Thyroid gland (tissue), 4 donors: ENCODE measurements at regions not wholly inside any gene's neighbourhood (a gene's known extent, or its start where the extent isn't known, plus 50 kb on each side); places are given as distances from the start of the nearest gene placed in this dataset.

ENCODE experiments used
- DNase-seq, 2 donors: peaks; one replicate each; pipeline ENCODE4 v3.0.0-alpha.2; 2019
- H3K27ac ChIP-seq, 3 donors: fragments of 200-600 bp; sonication (generic); 1 replicate in 2 of 3; 2 replicates in 1 of 3; pipeline ENCODE4 v1.5.1; 2016 to 2019; ENCODE audit warnings: mild to moderate bottlenecking in 1 of 3, moderate library complexity in 1 of 3
- H3K27me3 ChIP-seq: fragments of 200-600 bp; sonication (generic); one replicate; pipeline ENCODE4 v1.5.1; 2019
- H3K36me3 ChIP-seq, 2 donors: fragments of 200-600 bp; sonication (generic); one replicate each; pipeline ENCODE4 v1.5.1; 2016 to 2019
- H3K4me1 ChIP-seq, 2 donors: fragments of 200-600 bp; sonication (generic); one replicate each; pipeline ENCODE4 v1.5.1; 2017 to 2019
- H3K4me3 ChIP-seq, 3 donors: fragments of 200-600 bp; sonication (generic); replicated peaks in 1 of 3; 1 replicate in 2 of 3; 2 replicates in 1 of 3; pipeline ENCODE4 v1.5.1; 2016; ENCODE audit warnings: mild to moderate bottlenecking in 1 of 3
- H3K9me3 ChIP-seq: fragments of 200-600 bp; sonication (generic); one replicate; pipeline ENCODE4 v1.5.1; 2017
- CTCF ChIP-seq, 6 experiments: fragments of 200-600 bp in 3 of 6; fragments of 450-650 bp in 3 of 6; sonication (generic) in 3 of 6; IDR thresholded peaks; one replicate each; pipeline ENCODE4 v1.5.1; 2016 to 2019; ENCODE audit warnings: antibody characterized with exemption in 6 of 6, mild to moderate bottlenecking in 2 of 6, inconsistent platforms in 1 of 6, moderate library complexity in 1 of 6
- POLR2A ChIP-seq, 2 donors: fragments of 450-650 bp; IDR thresholded peaks; one replicate each; pipeline ENCODE4 v1.6.1; 2017; ENCODE audit warnings: antibody characterized with exemption in 2 of 2, mild to moderate bottlenecking in 2 of 2, moderate library complexity in 1 of 2
- WGBS, 2 donors: methylation state at CpG; one replicate each; pipeline ENCODE4 v1.1.5; 2017; 5-methylcytosine and 5-hydroxymethylcytosine counted together
- intact Hi-C: fragments of 100-400 bp; cut with DNase I; formaldehyde crosslinking; loops from one replicate; pipeline ENCODE4 v1.15.1; 2023

DNA sequence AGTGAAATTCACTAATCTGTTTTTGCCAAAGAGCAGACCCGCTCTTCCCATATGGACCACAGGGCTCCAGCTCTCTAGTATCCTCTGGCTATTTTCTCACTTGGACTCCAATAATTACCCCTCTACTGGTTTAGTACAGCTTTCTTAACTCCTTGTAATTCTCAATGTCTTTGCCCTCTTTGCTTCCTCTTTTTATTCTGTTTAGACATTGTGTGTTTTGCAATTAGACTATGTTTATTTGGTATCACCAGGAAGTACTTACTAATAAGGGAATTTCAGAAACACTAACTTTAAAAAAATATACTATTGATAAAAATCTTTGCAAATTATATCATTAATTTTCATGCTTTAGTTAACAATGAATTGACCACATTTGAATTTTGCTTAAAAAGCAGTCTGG, 111.6 kb upstream of the OBI1 start:
- no peak for DNase-seq
- no peak for TF ChIP-seq POLR2A (IDR thresholded peaks at IDR 0.05)
- no peak for TF ChIP-seq CTCF (IDR thresholded peaks at IDR 0.05)
- Histone ChIP-seq H3K4me3 (no peak overlapping the region), H3K36me3 (no peaks in the 10 kb centered on the region), H3K9me3 (no peaks in the 10 kb centered on the region), H3K4me1 (no peaks in the 10 kb centered on the region), H3K27ac (no peak overlapping the region), H3K27me3 (no peaks in the 10 kb centered on the region)
- intact Hi-C loops: no loop called here
- 84 to 89% methylated on average over 1 of the region's 1 CpG for WGBS, 2 donors

DNA sequence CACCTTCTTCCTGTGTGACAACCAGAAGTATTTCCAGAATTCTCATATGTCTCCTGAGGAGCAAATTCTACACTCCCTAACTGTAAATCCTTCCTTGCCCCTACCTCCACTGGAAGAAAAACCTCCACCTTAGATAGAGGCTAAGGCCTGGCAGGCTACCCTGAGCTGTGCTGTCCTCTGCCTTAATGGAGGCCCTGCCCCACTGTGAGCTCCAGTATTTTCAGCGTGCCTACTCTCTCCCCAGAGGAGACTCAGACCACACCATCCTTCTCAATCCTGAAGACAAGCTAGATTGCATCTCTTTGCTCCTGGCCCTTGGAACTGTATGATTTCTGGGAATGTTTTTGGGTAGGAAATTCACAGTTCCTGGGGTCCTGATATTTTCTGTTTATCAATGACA, 110.0 kb upstream of the OBI1 start:
- Histone ChIP-seq H3K4me1 (no peaks in the 10 kb centered on the region), H3K4me3 (no peak overlapping the region), H3K27me3 (no peaks in the 10 kb centered on the region), H3K9me3 (no peaks in the 10 kb centered on the region), H3K27ac (no peak overlapping the region), H3K36me3 (no peaks in the 10 kb centered on the region)
- intact Hi-C loops: no loop called here
- TF ChIP-seq CTCF (IDR thresholded peaks at IDR 0.05) (no peak), POLR2A (IDR thresholded peaks at IDR 0.05) (no peak)
- WGBS, 2 donors: 86 to 88% methylated on average over 1 of the region's 1 CpG
- DNase-seq: no peak

GRCh38 chr13:78764665-78765064, 105.7 kb upstream of the OBI1 start:
- no peak overlapping the region for H3K4me3 ChIP-seq
- H3K27ac ChIP-seq: no peak overlapping the region
- WGBS, 2 donors: 72 to 77% methylated on average over 9 of the region's 9 CpGs
- no peaks in the 10 kb centered on the region for H3K4me1 ChIP-seq
- no peak for DNase-seq
- TF ChIP-seq CTCF (IDR thresholded peaks at IDR 0.05): no peak
- no peak for TF ChIP-seq POLR2A (IDR thresholded peaks at IDR 0.05)
- H3K9me3 ChIP-seq: no peaks in the 10 kb centered on the region
- intact Hi-C loops: no loop called here
- no peaks in the 10 kb centered on the region for H3K36me3 ChIP-seq
- H3K27me3 ChIP-seq: no peaks in the 10 kb centered on the region

DNA sequence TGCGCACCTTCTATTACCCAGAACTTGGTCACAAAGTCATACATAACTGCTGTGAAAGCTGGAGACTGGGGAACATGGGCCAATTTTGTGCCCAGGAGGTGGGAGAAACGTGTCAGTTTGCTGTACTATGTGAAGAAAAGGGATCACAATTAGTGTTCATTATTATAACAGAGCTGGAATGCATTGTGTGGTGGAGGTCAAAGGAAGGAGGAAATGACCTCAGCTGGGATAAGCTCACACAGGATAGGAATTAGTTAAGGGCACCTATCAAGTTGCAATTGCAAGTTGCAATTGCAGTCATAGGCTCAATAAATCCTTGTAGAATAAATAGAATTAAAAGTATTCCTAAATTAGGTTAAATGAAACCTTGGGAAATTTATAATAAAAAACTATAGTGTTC, 103.9 kb upstream of the OBI1 start:
- DNase-seq: no peak
- Histone ChIP-seq H3K36me3 (no peaks in the 10 kb centered on the region), H3K27ac (no peak overlapping the region), H3K9me3 (no peaks in the 10 kb centered on the region), H3K4me1 (no peaks in the 10 kb centered on the region), H3K4me3 (no peak overlapping the region), H3K27me3 (no peaks in the 10 kb centered on the region)
- intact Hi-C loops: no loop called here
- no peak for TF ChIP-seq POLR2A (IDR thresholded peaks at IDR 0.05)
- TF ChIP-seq CTCF (IDR thresholded peaks at IDR 0.05): no peak
- 67 to 82% methylated on average over 2 of the region's 2 CpGs for WGBS, 2 donors

GRCh38 chr13:78759704-78760103, 100.7 kb upstream of the OBI1 start:
- H3K36me3 ChIP-seq: no peaks in the 10 kb centered on the region
- intact Hi-C loops: loop anchor here (10.0 kb wide), 1 partner anchor 615 kb away; no protein-coding TSS in a partner anchor
- 69 to 80% methylated on average over 5 of the region's 5 CpGs for WGBS, 2 donors

More at GRCh38 chr13:78759704-78760103, 100.7 kb upstream of the OBI1 start:
- DNase-seq: no peak
- Histone ChIP-seq H3K27ac (no peak overlapping the region), H3K9me3 (no peaks in the 10 kb centered on the region), H3K27me3 (no peaks in the 10 kb centered on the region), H3K4me3 (no peak overlapping the region), H3K4me1 (no peaks in the 10 kb centered on the region)
- no peak for TF ChIP-seq CTCF (IDR thresholded peaks at IDR 0.05)
- TF ChIP-seq POLR2A (IDR thresholded peaks at IDR 0.05): no peak
